Dedifferentiated amniotic fluid mesenchymal stem cell (primary cell): ENCODE measurements at regions not wholly inside any gene's neighbourhood (a gene's known extent, or its start where the extent isn't known, plus 50 kb on each side); places are given as distances from the start of the nearest gene placed in this dataset.

Experiments used
- DNase-seq: peaks from one replicate; pipeline ENCODE4 v3.0.0-alpha.2; 2016; ENCODE audit errors: extremely low spot score

DNA sequence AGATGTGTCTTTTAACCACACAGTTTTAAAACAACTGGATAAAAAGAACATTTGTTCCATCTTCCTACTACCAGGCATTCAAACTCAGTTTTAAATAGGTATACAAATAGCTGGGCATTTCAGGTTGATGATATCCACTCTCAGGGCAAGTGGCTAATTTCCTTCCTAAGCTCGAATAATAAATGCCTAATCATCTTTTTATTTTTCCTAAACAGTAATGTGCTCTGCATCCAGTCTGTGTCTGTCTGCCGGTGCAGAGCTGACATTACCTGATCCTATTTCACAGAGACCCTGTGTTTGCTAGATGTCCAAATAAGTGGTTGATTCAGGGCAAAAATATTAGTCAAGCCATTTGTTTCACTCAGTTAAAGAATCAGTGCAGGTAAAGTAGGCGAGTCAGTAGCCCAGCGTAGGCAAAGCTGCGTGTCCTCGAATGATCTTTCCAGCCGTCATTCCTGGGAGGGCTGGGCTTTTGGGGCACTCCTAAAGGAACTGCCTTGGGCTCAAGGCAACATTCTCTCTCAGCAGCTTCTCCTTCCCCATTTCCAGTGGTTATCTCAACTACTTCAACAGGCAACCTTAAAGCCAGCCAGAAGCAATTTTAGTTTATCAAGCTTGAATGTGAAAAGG, 74.2 kb upstream of the BMP2 start:
- no peak for DNase-seq

DNA sequence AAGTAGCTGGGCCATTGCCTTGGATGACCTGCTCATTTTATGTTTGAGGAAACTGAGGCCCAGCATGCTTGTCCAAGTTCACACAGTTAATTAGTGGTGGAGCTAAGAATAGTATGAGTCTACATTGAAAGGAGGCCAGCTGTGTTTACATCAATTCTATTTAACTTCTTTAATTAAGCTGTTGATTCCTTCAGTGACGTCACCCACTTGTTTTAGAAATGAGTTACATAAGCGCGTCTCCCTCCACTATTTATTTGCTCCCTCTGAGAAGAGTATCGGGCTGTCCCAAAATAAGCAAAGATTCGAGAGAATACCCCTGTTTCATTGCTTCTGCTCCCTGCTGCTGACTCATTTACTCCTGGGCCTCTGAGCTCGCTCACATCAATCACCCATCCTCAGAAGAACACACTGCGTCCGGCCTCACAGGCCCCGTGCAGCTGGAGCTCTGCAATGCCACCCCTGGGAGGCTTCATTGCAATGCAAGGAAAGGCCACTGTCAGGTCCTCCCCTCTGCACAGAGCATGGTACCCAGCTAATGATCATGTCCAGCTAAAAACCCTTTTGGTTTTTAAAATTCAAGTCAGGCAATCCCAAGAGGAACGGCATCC, 74.8 kb upstream of the BMP2 start:
- no peak for DNase-seq

DNA sequence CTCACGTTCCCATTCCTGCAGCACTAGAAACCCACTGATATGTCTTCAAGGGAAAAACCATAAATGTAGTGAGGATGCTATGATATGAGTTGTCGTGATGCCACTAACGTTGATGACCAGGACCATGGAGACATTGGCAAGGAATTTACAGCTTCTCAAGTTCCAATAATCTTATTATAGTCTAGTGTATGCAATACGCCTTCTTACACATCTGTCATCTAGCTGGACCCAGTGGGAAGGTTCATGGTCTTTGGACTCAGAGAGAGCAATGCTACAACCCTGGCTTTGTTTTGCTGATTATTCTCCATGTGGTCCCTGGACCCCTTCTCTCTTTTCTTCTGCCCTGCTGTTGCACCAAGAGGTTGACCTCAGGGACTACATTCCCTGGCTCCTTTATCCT, 76.0 kb upstream of the BMP2 start:
- no peak for DNase-seq

DNA sequence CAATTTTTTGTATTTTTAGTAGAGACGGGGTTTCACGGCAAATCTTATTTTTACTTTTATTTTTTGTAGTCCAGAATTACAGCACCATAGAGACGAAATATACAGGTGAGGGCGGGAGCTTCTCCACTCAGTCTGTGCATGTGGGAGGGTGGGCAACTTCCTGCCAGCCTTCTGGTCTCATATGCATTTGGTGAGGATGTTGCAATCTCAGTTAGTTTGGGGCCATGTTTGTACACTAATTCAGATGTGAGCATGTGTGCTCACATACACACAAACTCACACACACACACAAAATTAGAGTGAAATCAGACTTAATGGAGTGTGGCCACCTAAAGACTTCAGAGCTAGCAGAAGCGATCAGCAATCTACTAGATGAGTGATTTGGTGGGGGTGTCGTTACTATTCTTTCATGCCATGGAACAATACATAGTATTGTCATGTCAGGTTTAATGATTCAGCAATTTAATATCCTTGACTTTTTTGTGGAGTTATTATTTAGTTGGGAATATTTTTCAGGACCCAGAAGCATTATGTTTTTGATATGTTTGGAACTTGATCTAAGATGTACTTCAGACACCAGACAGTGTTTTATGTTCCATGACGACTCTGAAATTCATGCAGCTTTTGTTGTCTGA, 78.0 kb upstream of the BMP2 start:
- no peak for DNase-seq

DNA sequence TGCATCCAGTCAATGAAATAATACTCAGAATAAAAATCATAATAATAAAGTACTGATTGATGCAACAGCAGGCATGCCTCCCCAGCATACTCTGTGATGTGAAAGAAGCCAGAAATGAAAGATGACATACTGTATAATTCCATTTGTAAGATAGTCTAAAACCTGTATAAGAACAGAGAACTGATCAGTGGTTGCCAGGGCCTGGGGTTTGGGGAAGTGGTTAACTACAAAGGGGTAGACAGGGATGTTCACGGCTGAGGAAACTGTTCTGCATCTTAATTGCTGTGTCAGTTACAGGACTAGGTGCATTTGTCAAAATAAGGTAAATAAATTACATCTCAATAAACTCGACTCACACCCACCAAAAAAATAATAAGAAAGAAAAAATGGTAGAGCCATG, 81.3 kb upstream of the BMP2 start:
- DNase-seq = no peak

DNA sequence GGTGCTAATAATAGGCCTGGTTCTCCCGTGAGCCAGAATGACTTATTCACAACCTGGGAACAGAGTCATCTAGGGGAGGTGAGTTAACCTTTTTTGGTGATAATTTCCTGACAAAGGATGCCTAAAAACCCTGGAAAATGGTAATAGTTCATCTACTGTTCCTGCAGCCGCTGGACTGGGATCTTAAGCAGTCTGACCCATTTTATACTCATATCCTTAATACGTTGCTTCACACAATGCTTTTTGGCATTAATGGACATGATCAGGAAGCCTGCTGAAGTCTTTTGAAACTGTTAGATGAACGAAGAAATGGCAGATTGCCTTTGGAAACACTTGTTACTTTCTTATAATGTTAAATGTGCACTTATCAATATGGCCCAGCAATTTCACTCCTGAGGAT, 81.9 kb upstream of the BMP2 start:
- no peak for DNase-seq

DNA sequence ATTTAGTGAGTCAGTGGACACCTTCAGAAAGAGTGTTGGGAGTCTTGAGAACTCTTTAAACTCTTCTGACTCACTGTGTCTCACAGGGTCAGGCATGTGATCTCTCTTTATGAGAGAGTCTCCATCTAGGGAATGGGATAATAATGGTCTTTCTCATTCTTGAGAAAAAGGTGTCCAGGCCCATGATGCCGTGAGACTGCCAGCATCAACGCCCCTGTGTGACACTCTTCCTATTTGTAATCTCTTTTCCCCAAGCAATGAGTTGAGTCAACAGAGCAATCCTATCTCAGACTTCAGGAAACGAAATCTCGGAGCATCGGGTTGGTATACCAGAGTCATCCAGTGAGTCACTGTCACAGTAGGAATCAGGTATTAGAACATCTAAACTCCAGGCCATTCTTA, 82.3 kb upstream of the BMP2 start:
- DNase-seq = no peak

DNA sequence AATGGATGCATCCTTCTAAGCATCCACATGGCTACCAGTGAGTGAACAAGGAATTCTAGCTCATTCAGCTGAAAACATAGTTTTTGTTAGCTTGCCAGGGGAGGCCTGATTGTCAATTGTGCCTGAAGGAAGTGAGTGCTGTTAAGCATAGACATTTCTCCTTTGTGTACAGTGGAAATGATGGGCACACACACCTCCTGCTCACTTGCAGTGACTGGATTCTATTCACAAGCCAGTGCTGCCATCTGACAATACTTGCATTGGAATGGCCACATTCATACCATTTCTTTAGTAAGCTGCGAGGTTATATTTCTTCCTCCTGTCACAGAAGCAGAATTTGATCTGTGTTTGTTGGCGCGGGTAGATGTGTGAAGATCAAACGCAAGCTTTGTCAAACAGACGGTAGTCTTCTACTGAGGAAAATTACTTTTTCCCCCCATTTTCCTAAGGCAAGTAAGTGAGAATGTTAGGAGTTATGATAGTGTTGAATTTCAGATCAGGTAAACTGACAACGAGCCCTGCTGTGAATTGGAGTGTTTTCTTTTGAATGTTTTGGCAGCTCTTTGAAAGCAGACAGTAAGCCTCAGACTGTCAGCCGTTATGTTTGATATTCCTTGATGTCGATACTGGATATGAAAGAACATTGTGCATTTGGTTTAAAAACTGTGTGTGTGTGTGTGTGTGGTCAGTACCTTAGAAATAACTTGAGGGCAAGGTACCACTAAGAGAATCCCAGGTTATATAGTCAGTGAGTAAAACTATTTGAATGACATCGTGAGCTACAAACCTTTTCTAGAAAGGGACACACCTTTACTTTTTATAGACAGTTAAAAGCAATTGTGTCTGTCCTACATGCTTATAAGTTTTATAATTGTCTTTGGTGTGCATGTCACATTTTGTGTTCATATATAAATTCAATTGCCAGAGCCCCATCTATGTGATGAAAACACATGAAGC, 84.2 kb upstream of the BMP2 start:
- no peak for DNase-seq

DNA sequence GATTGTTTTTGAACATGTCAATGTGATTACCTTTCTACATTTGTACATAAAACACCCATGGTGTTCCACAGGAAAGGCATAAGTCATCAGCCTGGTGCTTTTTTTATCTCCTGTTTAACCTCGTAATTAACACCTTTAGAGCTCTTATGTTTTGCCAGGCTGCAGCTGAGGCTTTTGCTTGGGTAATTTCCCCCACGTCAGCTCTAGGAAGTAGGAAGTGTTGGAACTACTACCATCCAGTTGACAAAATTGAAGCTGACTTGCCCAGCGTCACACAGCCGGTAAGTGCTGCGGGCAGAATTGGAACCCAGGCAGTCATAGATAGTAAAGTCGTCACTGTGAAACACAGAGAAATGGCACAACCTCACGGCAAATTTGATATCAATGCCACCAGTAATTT, 86.6 kb upstream of the BMP2 start:
- DNase-seq = no peak

DNA sequence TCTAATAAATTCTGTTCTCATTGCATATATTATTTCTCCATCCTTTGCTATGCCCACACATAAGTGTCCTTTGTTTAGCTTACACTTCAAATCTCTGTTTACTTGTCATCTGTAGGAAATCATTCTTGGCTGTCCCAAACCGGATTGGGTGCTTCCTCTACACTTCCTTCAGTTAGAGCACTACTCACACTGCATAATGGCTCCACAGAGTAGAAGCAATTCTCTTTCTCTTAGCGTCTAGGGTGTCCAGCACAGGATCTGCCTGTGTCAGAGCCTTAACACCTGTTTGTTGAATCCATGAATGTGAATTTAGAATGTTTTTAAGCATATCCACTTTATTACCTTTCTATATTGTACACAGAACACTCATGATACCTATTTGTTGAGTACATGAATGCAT, 87.0 kb upstream of the BMP2 start:
- no peak for DNase-seq

DNA sequence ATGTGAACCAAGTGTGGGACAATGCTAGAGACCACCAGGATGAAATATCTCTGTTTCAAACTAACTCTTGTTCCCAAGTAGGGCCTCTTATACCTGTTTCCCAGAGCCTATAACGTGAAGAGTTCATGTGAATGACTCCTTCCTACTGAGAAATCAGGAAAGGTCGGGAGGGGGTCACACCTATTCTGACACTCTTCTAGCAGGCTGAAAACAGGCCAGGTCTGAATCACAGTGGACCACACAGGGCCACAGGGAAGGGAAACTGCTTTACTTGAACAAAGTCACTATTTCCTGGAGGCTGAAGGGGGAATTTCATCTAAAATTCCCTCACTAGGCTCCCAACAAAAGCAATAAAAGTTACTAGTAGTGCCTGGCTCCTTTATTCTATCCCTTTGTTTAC, 88.4 kb upstream of the BMP2 start:
- DNase-seq = no peak

DNA sequence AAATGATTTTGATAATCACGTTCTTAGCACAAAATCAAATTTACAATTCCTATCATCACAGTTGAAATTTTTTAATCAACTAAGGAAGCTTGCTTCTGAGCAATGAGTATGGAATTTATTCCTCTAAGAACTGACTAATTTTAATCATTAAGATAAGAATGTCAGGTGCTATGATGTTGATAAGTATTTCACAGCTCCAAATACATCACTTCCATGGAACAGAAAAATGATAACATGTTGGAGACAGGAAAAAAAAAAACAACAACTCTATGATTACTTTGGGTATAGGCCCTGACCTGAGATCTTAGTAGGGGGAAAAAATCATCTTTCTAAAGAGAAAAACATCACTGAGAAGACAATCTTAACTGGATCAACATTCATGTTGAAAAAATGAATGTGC, 89.4 kb upstream of the BMP2 start:
- no peak for DNase-seq

DNA sequence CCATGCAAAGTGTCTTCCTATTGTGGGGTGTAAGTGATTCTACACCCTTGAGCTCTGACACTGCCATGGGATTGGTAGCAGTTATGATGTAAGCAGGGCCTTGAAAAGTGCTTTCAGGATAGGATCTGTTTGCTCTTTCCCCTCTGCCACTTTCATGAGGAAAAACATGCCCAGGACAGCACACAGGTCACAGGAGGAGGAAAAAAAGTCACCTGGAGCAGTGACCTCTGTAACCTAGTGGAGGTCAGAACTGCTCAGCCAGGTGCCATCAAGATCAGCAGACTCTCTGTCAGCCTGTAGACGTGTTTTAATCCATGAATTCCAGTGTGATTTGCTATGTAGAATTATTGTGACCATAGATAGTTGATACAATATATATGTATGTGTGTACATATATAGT, 92.7 kb upstream of the BMP2 start:
- no peak for DNase-seq

DNA sequence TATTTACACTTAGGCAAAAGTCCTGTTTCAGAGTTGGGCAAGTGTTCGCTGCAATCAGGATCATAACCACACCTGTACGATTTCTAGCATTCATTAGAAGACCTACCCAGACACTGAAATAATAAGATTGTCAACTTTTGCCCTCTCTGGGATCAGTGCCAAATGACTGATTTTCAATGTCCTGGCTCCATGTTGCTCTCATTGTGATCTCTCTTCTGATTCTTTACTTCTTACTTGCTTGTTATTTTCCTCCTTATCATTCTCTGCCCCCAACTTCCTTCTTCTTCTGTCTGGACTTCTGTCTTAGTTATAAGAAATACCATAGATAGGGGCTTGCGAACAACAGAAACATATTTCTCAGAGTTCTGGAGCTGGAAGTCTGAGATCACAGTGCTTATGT, 94.4 kb upstream of the BMP2 start:
- no peak for DNase-seq

DNA sequence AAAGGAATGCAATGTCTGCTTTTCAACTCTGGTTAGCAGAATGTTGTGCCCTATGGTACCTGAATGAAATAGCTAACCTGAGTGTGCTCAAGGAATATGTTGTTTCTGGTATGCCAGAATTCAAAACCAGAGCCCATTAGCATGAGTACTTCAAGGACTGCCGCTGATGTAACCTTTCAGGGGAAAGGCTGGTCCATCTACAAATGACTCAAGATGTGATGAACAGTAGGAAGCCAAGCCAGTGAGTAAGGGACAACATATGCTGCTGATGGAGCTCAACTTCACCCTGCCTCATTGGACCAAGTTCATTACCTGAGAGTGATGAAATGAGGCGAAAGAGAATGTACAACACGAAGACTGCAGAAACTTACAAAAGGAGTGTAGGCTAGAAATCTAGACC, 95.7 kb upstream of the BMP2 start:
- no peak for DNase-seq

DNA sequence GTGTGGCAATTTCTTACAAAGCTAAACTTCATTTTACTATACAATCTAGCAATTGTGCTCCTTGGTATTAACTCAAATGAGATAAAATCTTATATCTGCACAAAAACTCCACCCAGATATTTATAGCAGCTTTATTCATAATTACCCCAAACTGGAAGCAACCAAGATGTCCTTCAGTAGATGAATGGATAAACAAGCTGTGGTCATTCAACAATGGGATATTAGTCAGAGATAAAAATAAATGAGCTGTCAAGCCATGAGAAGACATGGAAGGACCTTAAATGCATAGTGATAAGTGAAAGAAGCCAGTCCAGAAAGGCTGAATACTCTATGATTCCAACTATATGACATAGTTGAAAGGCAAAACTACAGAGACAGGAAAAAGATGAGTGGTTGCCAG, 98.9 kb upstream of the BMP2 start:
- DNase-seq = no peak

DNA sequence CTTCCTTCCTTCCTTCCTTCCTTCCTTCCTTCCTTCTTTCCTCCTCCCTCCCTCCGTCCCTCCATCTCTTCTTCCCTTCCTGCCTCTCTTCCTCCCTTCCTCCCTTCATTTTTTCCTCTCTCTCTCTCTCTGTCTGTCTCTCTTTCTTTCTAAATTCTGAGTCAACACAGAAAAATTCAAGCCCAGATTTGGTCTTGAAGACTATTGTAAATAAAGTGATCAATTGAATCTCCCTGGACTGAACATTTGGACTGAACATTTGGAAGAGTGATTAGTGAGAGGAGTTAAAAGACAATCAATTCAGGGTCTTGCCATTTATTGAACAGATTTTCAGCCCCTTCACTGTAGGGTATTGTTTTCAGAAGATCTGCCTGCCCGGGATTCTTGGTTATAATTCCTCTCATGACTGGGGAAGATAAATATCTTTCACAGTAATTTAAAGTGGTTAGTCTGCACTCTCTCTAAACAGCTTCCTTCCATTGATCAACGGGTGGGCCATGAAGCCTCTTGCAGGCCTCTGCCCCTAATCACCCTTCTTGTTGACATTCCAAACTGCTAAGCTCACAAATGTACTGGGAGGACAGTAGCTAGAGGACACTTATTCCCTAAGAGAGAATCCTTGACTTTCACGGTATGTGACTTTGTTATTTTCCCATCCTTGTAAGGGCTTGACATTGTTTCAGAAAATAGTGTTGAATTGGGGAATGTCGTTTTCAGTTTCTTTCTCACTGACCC, 101.7 kb upstream of the BMP2 start:
- DNase-seq = no peak

DNA sequence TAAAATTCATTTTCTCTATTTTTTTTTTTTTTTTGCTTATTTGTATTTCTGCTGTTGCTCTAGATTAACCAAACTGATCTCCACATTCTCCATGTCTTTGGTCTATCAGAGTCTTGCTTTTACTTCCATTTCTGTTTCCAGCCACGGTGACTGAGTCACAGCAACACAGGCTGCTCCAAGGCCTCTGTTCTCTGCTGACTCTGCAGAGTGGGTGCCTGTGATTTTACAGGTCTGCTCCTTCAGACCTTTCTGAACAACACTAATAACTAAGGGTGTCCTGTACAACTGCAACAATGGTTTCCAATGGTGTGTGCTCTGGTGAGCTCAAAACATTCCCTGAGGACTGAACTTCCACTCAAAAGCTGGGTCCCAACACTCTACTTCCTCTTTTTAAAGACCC, 102.3 kb upstream of the BMP2 start:
- DNase-seq = no peak

DNA sequence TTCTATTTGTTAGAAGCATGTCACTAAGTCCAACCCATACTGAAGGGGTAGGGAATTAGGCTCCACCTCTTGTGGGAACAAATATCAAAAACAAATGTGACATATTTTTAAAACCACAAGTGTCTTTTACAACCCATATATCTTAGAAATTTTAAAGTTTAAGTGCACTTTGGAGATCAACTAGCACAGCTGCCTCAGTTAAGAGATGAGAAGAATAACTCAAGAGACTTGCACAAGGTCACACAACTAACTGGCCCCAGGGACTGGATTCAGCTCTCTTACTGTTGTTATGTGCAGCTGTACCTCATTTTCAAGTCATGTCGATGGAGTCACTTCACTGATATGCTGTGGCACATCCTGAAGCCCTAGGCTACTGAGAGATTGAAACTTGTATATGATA, 102.9 kb upstream of the BMP2 start:
- no peak for DNase-seq

DNA sequence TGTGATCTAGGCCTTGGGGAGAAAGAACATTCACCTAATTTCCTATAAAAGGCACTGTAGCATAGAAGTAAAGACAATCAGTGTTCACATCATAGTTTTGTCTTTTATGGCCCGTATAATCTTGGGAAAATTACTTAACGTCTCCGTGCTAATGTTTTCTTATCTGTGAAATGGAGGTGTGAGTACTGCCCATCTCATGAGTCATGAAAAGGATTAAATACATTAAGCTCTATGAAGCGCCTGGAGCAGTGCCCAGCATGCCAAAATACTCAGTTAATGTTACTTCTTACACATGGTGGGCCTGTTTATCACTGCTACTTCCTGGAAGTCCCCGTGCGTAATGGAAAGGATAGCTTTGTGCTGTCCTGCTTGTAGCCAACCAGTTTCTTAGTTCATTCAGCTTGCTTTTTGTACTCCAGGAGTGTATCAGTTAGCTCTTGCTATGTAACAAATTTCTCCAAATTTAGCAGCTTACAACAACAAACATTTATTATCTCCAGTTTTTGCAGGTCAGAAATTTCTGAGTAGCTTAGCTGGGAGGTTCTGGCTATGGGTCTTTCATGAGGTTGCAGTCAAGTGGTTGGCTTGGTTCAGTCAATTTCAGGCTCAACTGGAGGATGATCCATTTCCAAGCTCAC, 103.6 kb upstream of the BMP2 start:
- DNase-seq = no peak

DNA sequence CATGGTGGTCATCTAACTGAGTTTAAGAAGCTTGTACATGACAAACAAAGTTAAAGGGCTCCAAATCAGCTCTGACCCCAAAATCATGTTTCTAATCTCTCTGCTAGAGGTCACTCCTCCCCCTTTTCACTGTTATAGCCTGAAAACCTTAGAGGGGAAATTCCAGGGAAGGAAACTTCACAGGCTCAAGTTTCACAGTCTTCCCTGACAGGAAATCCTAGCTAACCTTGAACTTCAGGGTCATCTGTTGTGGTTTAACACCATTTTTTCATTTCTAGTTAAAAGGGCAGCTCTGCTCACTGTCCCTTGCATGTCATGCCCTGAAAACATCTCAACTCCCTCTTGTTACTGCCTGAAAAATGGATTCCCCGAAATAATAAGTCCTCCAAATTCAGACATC, 104.4 kb upstream of the BMP2 start:
- no peak for DNase-seq
